Mesenteric fat pad (tissue), 1 donor: ENCODE measurements at regions not wholly inside any gene's neighbourhood (a gene's known extent, or its start where the extent isn't known, plus 50 kb on each side); places are given as distances from the start of the nearest gene placed in this dataset.

Experiments
- DNase-seq: peaks from one replicate; pipeline ENCODE4 v3.0.0-alpha.2; 2020; ENCODE audit warnings: low spot score
- donor health status: DM: yes; HTN: yes; CAD: no.

- no peak for DNase-seq
These were observed 187.1 kb upstream of the IER5L start for GRCh38 chr9:129365196-129365595.

GRCh38 chr9:129363216-129363873 lies 185.3 kb upstream of the IER5L start:
- DNase-seq = no peak

GRCh38 chr9:129362287-129363000 lies 184.4 kb upstream of the IER5L start:
- DNase-seq = no peak

GRCh38 chr9:129361196-129361595 lies 183.1 kb upstream of the IER5L start:
- no peak for DNase-seq

- no peak for DNase-seq
These were observed 182.0 kb upstream of the IER5L start for GRCh38 chr9:129359916-129360536.

GRCh38 chr9:129359162-129359811 lies 181.2 kb upstream of the IER5L start:
- no peak for DNase-seq

- no peak for DNase-seq
These were observed 180.6 kb upstream of the IER5L start for GRCh38 chr9:129358621-129359154.

- DNase-seq = no peak
These were observed 179.7 kb upstream of the IER5L start for GRCh38 chr9:129357773-129358245.

GRCh38 chr9:129356871-129357772 lies 179.1 kb upstream of the IER5L start:
- no peak for DNase-seq

GRCh38 chr9:129355631-129356030 lies 177.6 kb upstream of the IER5L start:
- DNase-seq = no peak

- no peak for DNase-seq
These were observed 176.4 kb upstream of the IER5L start for GRCh38 chr9:129354498-129354897.

GRCh38 chr9:129353697-129354336 lies 175.8 kb upstream of the IER5L start:
- no peak for DNase-seq

- no peak for DNase-seq
These were observed 174.2 kb upstream of the IER5L start for GRCh38 chr9:129352146-129352865.

GRCh38 chr9:129351642-129352145 lies 173.6 kb upstream of the IER5L start:
- DNase-seq = no peak

GRCh38 chr9:129351058-129351641 lies 173.1 kb upstream of the IER5L start:
- DNase-seq = no peak

- no peak for DNase-seq
These were observed 172.3 kb upstream of the IER5L start for GRCh38 chr9:129350143-129350935.

- DNase-seq = no peak
These were observed 171.5 kb upstream of the IER5L start for GRCh38 chr9:129349665-129349947.
